Muscle of leg (tissue), 3 donors: ENCODE measurements at regions not wholly inside any gene's neighbourhood (a gene's known extent, or its start where the extent isn't known, plus 50 kb on each side); places are given as distances from the start of the nearest gene placed in this dataset.

ENCODE experiments used
- DNase-seq: peaks from one replicate; pipeline ENCODE4 v3.0.0; 2013
- H3K27ac ChIP-seq: one replicate; pipeline ENCODE4 v1.5.1; 2013; ENCODE audit warnings: mild to moderate bottlenecking, low read length, control low read depth
- H3K27me3 ChIP-seq: one replicate; pipeline ENCODE4 v1.6.1; 2013; ENCODE audit warnings: low read length; ENCODE audit not compliant: control insufficient read depth, insufficient read depth
- H3K36me3 ChIP-seq: one replicate; pipeline ENCODE4 v1.6.1; 2013; ENCODE audit warnings: low read length; ENCODE audit not compliant: control insufficient read depth, insufficient read depth
- H3K4me1 ChIP-seq: one replicate; pipeline ENCODE4 v1.6.1; 2013; ENCODE audit warnings: low read length; ENCODE audit not compliant: control insufficient read depth, insufficient read depth
- H3K4me3 ChIP-seq: one replicate; pipeline ENCODE4 v1.5.1; 2013; ENCODE audit warnings: low read length, control low read depth
- H3K9me3 ChIP-seq: replicated peaks from 2 replicates; pipeline ENCODE4 v1.6.1; 2013; ENCODE audit warnings: low read depth, low read length; ENCODE audit not compliant: control insufficient read depth
- WGBS: methylation state at CpG from one replicate; pipeline ENCODE4 v1.1.5; 2013; ENCODE audit warnings: missing lambda C conversion rate; ENCODE audit not compliant: insufficient coverage; 5-methylcytosine and 5-hydroxymethylcytosine counted together

- Histone ChIP-seq H3K4me3 (no peak overlapping the region), H3K9me3 (no peaks in the 10 kb centered on the region), H3K27me3 (no peaks in the 10 kb centered on the region), H3K27ac (no peak overlapping the region), H3K36me3 (no peaks in the 10 kb centered on the region), H3K4me1 (no peaks in the 10 kb centered on the region)
- 70% methylated on average over 3 of the region's 3 CpGs for WGBS
- no peak for DNase-seq
Measured at GRCh38 chr5:30959238-30959637, 234.2 kb upstream of the CDH6 start.

GRCh38 chr5:30957591-30957990, 235.9 kb upstream of the CDH6 start:
- H3K4me3 ChIP-seq: no peak overlapping the region
- no peaks in the 10 kb centered on the region for H3K9me3 ChIP-seq
- no peaks in the 10 kb centered on the region for H3K27me3 ChIP-seq
- H3K27ac ChIP-seq: no peak overlapping the region
- no peaks in the 10 kb centered on the region for H3K36me3 ChIP-seq
- no peak for DNase-seq
- no peaks in the 10 kb centered on the region for H3K4me1 ChIP-seq
- WGBS: no CpG with 5 or more reads among the region's 2 CpGs

GRCh38 chr5:30956251-30956650, 237.2 kb upstream of the CDH6 start:
- H3K4me1 ChIP-seq: no peaks in the 10 kb centered on the region
- no peaks in the 10 kb centered on the region for H3K27me3 ChIP-seq
- H3K4me3 ChIP-seq: no peak overlapping the region
- no peaks in the 10 kb centered on the region for H3K36me3 ChIP-seq
- H3K27ac ChIP-seq: no peak overlapping the region
- no peaks in the 10 kb centered on the region for H3K9me3 ChIP-seq
- no peak for DNase-seq

- WGBS: no CpG with 5 or more reads among the region's 4 CpGs
- no peaks in the 10 kb centered on the region for H3K9me3 ChIP-seq
Measured at GRCh38 chr5:30937070-30937469, 256.4 kb upstream of the CDH6 start.

GRCh38 chr5:30933599-30933998, 259.9 kb upstream of the CDH6 start:
- no peaks in the 10 kb centered on the region for H3K27me3 ChIP-seq

More at GRCh38 chr5:30937070-30937469, 256.4 kb upstream of the CDH6 start:
- Histone ChIP-seq H3K27ac (no peak overlapping the region), H3K27me3 (no peaks in the 10 kb centered on the region), H3K4me1 (no peaks in the 10 kb centered on the region), H3K36me3 (no peaks in the 10 kb centered on the region), H3K4me3 (no peak overlapping the region)
- DNase-seq: no peak

GRCh38 chr5:30932273-30933017, 261.0 kb upstream of the CDH6 start:
- H3K27ac ChIP-seq: no peak overlapping the region
- DNase-seq: no peak
- H3K9me3 ChIP-seq: no peaks in the 10 kb centered on the region
- no peaks in the 10 kb centered on the region for H3K4me1 ChIP-seq
- H3K4me3 ChIP-seq: no peak overlapping the region
- no peaks in the 10 kb centered on the region for H3K27me3 ChIP-seq
- 80% methylated on average over 1 of the region's 4 CpGs for WGBS
- H3K36me3 ChIP-seq: no peaks in the 10 kb centered on the region

More at GRCh38 chr5:30933599-30933998, 259.9 kb upstream of the CDH6 start:
- no peak for DNase-seq
- Histone ChIP-seq H3K36me3 (no peaks in the 10 kb centered on the region), H3K9me3 (no peaks in the 10 kb centered on the region), H3K4me3 (no peak overlapping the region), H3K4me1 (no peaks in the 10 kb centered on the region), H3K27ac (no peak overlapping the region)
- no CpG with 5 or more reads among the region's 4 CpGs for WGBS

- no peaks in the 10 kb centered on the region for H3K36me3 ChIP-seq
- no peaks in the 10 kb centered on the region for H3K9me3 ChIP-seq
- H3K27ac ChIP-seq: no peak overlapping the region
- 100% methylated on average over 1 of the region's 2 CpGs for WGBS
- no peaks in the 10 kb centered on the region for H3K27me3 ChIP-seq
- no peak overlapping the region for H3K4me3 ChIP-seq
- H3K4me1 ChIP-seq: no peaks in the 10 kb centered on the region
- DNase-seq: no peak
Measured at GRCh38 chr5:30930736-30931135, 262.8 kb upstream of the CDH6 start.

GRCh38 chr5:30928956-30929355, 264.5 kb upstream of the CDH6 start:
- no peaks in the 10 kb centered on the region for H3K27me3 ChIP-seq
- no peaks in the 10 kb centered on the region for H3K36me3 ChIP-seq
- no peak overlapping the region for H3K27ac ChIP-seq
- H3K9me3 ChIP-seq: no peaks in the 10 kb centered on the region
- DNase-seq: no peak
- H3K4me3 ChIP-seq: no peak overlapping the region
- no peaks in the 10 kb centered on the region for H3K4me1 ChIP-seq

- Histone ChIP-seq H3K27me3 (no peaks in the 10 kb centered on the region), H3K36me3 (no peaks in the 10 kb centered on the region), H3K4me1 (no peaks in the 10 kb centered on the region), H3K9me3 (no peaks in the 10 kb centered on the region), H3K4me3 (no peak overlapping the region), H3K27ac (no peak overlapping the region)
- DNase-seq: no peak
- WGBS: 33% methylated on average over 1 of the region's 3 CpGs
Measured at GRCh38 chr5:30926218-30926617, 267.3 kb upstream of the CDH6 start.

- H3K4me3 ChIP-seq: no peak overlapping the region
- DNase-seq: no peak
- WGBS: 100% methylated on average over 1 of the region's 5 CpGs
- H3K27me3 ChIP-seq: no peaks in the 10 kb centered on the region
- no peaks in the 10 kb centered on the region for H3K9me3 ChIP-seq
- H3K27ac ChIP-seq: no peak overlapping the region
- H3K4me1 ChIP-seq: no peaks in the 10 kb centered on the region
- no peaks in the 10 kb centered on the region for H3K36me3 ChIP-seq
Measured at GRCh38 chr5:30921388-30921787, 272.1 kb upstream of the CDH6 start.

GRCh38 chr5:30918171-30918570, 275.3 kb upstream of the CDH6 start:
- Histone ChIP-seq H3K27ac (no peak overlapping the region), H3K4me1 (no peaks in the 10 kb centered on the region), H3K36me3 (no peaks in the 10 kb centered on the region), H3K9me3 (no peaks in the 10 kb centered on the region), H3K27me3 (no peaks in the 10 kb centered on the region), H3K4me3 (no peak overlapping the region)
- DNase-seq: no peak
- 78% methylated on average over 3 of the region's 5 CpGs for WGBS
